ENCODE measurements at regions not wholly inside any gene's neighbourhood (a gene's known extent, or its start where the extent isn't known, plus 50 kb on each side); places are given as distances from the start of the nearest gene placed in this dataset.

DNA sequence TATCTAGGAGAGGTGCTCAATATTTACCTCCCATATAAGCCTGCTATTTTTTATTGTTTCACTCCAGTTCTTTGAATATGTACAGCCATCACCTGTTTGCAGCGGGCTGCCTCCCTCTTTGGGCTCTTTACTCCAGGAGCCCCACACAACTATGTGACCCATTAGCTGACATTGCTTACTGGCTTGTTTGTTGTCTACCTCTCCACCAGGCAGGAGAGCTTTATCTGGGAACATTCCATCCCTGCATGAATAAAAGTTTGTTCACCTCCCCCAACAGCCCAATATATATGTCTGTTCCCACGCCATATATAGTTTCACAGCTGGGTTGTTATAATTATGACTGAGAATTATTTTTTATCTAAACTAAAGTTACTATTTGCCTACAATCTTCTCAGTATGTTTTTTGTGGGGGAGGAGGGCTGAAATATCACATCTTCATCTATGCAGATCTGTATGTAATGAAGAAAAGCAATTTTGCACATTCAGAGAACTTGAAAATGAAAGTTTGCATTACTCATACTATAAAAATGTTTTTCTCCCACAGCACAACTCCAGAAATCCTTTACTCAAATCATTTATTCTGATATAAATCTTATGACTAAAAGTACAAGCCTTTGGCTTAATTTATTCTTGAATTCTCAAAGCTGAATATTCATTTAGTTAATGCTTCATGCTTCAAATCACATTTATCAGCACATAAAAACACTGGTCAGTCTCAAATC is 61.2 kb upstream of the DAPP1 start:
- H4K12ac ChIP-seq (ENCODE audit: low read depth, low read length), result no peak overlapping the region
- no peaks in the 10 kb centered on the region for H3K27me3 ChIP-seq (ENCODE audit: insufficient read depth, low read length)
- H3K36me3 ChIP-seq (ENCODE audit: control insufficient read depth in 1 of 2, insufficient read depth in 2 of 2, low read length in 2 of 2), result no peaks in the 10 kb centered on the region
- WGBS (ENCODE audit: extremely low coverage, insufficient coverage, insufficient read length), result no CpG with 5 or more reads among the region's 2 CpGs
- H3K4ac ChIP-seq (ENCODE audit: low read depth, low read length), result no peak overlapping the region
- no peak overlapping the region for H4K91ac ChIP-seq (ENCODE audit: low read depth, low read length)
- no peak overlapping the region for H4K8ac ChIP-seq (ENCODE audit: low read depth, low read length)
- no peaks in the 10 kb centered on the region for H3K4me1 ChIP-seq (ENCODE audit: control insufficient read depth in 1 of 2, insufficient read depth in 2 of 2, low read length in 2 of 2)
- H3K23ac ChIP-seq (ENCODE audit: low read length), result no peak overlapping the region
- no peak overlapping the region for H3K14ac ChIP-seq (ENCODE audit: low read length)
- H3K9me3 ChIP-seq (ENCODE audit: insufficient read depth, low read depth, low read length), result no peaks in the 10 kb centered on the region
- H2AFZ ChIP-seq (ENCODE audit: insufficient read depth, low read length, poor library complexity), result no peak overlapping the region
- no peak overlapping the region for H2BK12ac ChIP-seq (ENCODE audit: low read length)
- no peak overlapping the region for H2BK5ac ChIP-seq (ENCODE audit: low read depth, low read length, poor library complexity)
- H3K79me2 ChIP-seq (ENCODE audit: control insufficient read depth, insufficient read depth, low read length, poor library complexity), result no peaks in the 10 kb centered on the region
- no peak overlapping the region for H2BK120ac ChIP-seq (ENCODE audit: insufficient read depth, low read length, poor library complexity)
- H2AK5ac ChIP-seq (ENCODE audit: low read length), result no peak overlapping the region
- no peak overlapping the region for H3K4me3 ChIP-seq (ENCODE audit: low read depth, low read length)
- H3K9ac ChIP-seq (ENCODE audit: low read length), result no peak overlapping the region
- H3K27ac ChIP-seq (ENCODE audit: low read depth, low read length), result no peak overlapping the region
- no peak overlapping the region for H3K18ac ChIP-seq (ENCODE audit: low read length)
- no peak for DNase-seq
- H3K4me2 ChIP-seq (ENCODE audit: low read length), result no peak overlapping the region
- no peaks in the 10 kb centered on the region for H3K79me1 ChIP-seq (ENCODE audit: low read length)

DNA sequence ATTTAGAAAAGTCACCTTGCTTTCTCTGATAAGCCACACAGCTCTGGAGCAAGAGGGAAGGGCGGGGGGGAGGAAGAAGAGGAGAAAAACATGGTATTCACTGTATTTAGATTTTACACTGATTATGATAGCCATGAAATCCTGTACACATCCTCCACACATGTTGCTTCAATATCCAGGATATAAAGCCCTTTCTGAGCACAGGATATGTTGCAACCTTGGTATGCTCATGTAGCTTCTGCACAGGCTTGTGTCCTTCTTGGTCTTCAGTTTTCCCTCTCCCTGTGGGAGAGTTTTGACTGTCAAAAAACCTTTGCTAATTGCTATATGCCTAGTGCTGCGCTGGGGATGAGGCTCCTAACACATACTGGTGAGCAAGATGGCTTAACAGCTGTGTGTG is 61.9 kb upstream of the DAPP1 start:
- no CpG with 5 or more reads among the region's 2 CpGs for WGBS (ENCODE audit: extremely low coverage, insufficient coverage, insufficient read length)
- H3K36me3 ChIP-seq (ENCODE audit: control insufficient read depth in 1 of 2, insufficient read depth in 2 of 2, low read length in 2 of 2), result no peaks in the 10 kb centered on the region
- H3K18ac ChIP-seq (ENCODE audit: low read length), result no peak overlapping the region
- H3K27me3 ChIP-seq (ENCODE audit: insufficient read depth, low read length), result no peaks in the 10 kb centered on the region
- no peak overlapping the region for H2BK120ac ChIP-seq (ENCODE audit: insufficient read depth, low read length, poor library complexity)
- H3K27ac ChIP-seq (ENCODE audit: low read depth, low read length), result no peak overlapping the region
- H2AK5ac ChIP-seq (ENCODE audit: low read length), result no peak overlapping the region
- no peaks in the 10 kb centered on the region for H3K4me1 ChIP-seq (ENCODE audit: control insufficient read depth in 1 of 2, insufficient read depth in 2 of 2, low read length in 2 of 2)
- no peak for DNase-seq
- H2BK5ac ChIP-seq (ENCODE audit: low read depth, low read length, poor library complexity), result no peak overlapping the region
- H2BK12ac ChIP-seq (ENCODE audit: low read length), result no peak overlapping the region
- H4K8ac ChIP-seq (ENCODE audit: low read depth, low read length), result no peak overlapping the region
- H4K12ac ChIP-seq (ENCODE audit: low read depth, low read length), result no peak overlapping the region
- H3K23ac ChIP-seq (ENCODE audit: low read length), result no peak overlapping the region
- no peak overlapping the region for H3K4ac ChIP-seq (ENCODE audit: low read depth, low read length)
- no peak overlapping the region for H3K4me3 ChIP-seq (ENCODE audit: low read depth, low read length)
- no peak overlapping the region for H4K91ac ChIP-seq (ENCODE audit: low read depth, low read length)
- no peak overlapping the region for H3K14ac ChIP-seq (ENCODE audit: low read length)
- no peak overlapping the region for H3K4me2 ChIP-seq (ENCODE audit: low read length)
- no peaks in the 10 kb centered on the region for H3K9me3 ChIP-seq (ENCODE audit: insufficient read depth, low read depth, low read length)
- no peaks in the 10 kb centered on the region for H3K79me2 ChIP-seq (ENCODE audit: control insufficient read depth, insufficient read depth, low read length, poor library complexity)
- no peak overlapping the region for H3K9ac ChIP-seq (ENCODE audit: low read length)
- no peak overlapping the region for H2AFZ ChIP-seq (ENCODE audit: insufficient read depth, low read length, poor library complexity)
- no peaks in the 10 kb centered on the region for H3K79me1 ChIP-seq (ENCODE audit: low read length)

DNA sequence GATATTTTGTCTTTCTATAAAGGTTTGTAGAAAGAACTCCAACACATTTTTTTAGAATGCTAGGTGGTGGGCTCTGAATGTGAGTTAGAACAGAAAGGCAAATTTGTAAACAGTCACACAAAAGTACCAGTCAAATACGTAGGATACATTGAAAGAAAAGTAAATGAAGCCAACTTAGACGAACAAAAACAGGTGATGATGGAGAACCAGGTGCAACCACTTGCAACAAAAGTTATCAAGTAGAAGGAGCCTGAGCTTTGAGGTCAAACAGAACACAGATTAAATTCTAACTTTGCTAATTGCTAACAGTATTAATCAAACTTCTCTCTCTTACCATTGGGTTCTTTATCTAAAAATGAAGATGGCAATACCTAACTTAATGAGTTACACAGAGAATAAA is 62.7 kb upstream of the DAPP1 start:
- H4K91ac ChIP-seq (ENCODE audit: low read depth, low read length), result no peak overlapping the region
- H3K4me1 ChIP-seq (ENCODE audit: control insufficient read depth in 1 of 2, insufficient read depth in 2 of 2, low read length in 2 of 2), result no peaks in the 10 kb centered on the region
- no peak overlapping the region for H3K23ac ChIP-seq (ENCODE audit: low read length)
- H2BK12ac ChIP-seq (ENCODE audit: low read length), result no peak overlapping the region
- H3K9me3 ChIP-seq (ENCODE audit: insufficient read depth, low read depth, low read length), result no peaks in the 10 kb centered on the region
- H4K12ac ChIP-seq (ENCODE audit: low read depth, low read length), result no peak overlapping the region
- no peak overlapping the region for H3K18ac ChIP-seq (ENCODE audit: low read length)
- H3K4me3 ChIP-seq (ENCODE audit: low read depth, low read length), result no peak overlapping the region
- no peak overlapping the region for H3K4ac ChIP-seq (ENCODE audit: low read depth, low read length)
- H2AK5ac ChIP-seq (ENCODE audit: low read length), result no peak overlapping the region
- no peak for DNase-seq
- no peaks in the 10 kb centered on the region for H3K79me2 ChIP-seq (ENCODE audit: control insufficient read depth, insufficient read depth, low read length, poor library complexity)
- no peaks in the 10 kb centered on the region for H3K27me3 ChIP-seq (ENCODE audit: insufficient read depth, low read length)
- H3K79me1 ChIP-seq (ENCODE audit: low read length), result no peaks in the 10 kb centered on the region
- no CpG with 5 or more reads among the region's 2 CpGs for WGBS (ENCODE audit: extremely low coverage, insufficient coverage, insufficient read length)
- no peak overlapping the region for H2AFZ ChIP-seq (ENCODE audit: insufficient read depth, low read length, poor library complexity)
- no peaks in the 10 kb centered on the region for H3K36me3 ChIP-seq (ENCODE audit: control insufficient read depth in 1 of 2, insufficient read depth in 2 of 2, low read length in 2 of 2)
- no peak overlapping the region for H3K27ac ChIP-seq (ENCODE audit: low read depth, low read length)
- no peak overlapping the region for H3K4me2 ChIP-seq (ENCODE audit: low read length)
- no peak overlapping the region for H3K9ac ChIP-seq (ENCODE audit: low read length)
- no peak overlapping the region for H2BK120ac ChIP-seq (ENCODE audit: insufficient read depth, low read length, poor library complexity)
- no peak overlapping the region for H2BK5ac ChIP-seq (ENCODE audit: low read depth, low read length, poor library complexity)
- H3K14ac ChIP-seq (ENCODE audit: low read length), result no peak overlapping the region
- H4K8ac ChIP-seq (ENCODE audit: low read depth, low read length), result no peak overlapping the region

DNA sequence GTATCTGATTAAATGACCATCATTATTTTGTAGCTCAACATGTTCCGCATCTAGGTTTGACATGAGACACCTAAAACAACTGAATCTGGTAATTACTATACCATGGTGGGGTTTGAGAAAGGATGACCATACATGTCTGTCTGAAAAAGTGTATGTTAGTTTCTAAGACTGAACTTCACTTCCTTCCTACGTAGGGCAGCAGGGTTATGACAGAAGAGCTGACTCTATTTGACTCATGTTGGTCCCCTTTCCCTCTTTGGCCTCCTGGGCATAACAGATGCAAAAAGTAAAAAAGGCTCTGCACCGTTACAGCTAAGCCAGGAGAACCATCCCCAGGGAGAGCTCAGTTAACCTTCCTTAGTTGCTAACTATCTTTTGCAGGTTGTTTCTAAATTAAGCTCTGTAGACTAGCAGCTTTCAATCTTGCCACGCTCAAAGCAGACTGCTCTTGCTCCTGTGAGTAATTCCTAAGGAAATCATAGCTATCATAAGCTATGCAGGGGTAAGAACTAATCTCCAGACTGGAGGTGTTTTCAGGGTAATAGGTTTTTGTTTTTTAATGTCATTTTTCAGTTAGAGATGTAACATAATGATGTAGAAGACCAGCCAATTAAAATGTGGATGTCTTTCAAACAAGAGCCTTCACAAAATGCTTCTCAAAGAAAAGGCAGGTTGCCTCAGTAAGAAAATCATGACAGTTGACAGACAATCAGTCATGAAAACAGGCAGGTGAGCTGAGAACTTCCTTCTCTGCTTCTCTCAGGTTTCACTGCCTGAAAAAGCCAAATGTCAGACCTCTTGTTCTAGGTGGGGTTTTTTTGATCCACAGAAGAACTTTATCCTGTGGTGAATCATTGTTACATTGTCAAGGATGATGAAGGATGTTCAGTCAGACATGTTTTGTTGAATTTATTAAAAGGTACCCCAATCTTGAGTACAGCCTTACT is 66.9 kb upstream of the DAPP1 start:
- Histone ChIP-seq H3K79me2 (ENCODE audit: control insufficient read depth, insufficient read depth, low read length, poor library complexity) (no peaks in the 10 kb centered on the region), H3K14ac (ENCODE audit: low read length) (no peak overlapping the region), H3K4me2 (ENCODE audit: low read length) (no peak overlapping the region), H3K27me3 (ENCODE audit: insufficient read depth, low read length) (no peaks in the 10 kb centered on the region), H2AFZ (ENCODE audit: insufficient read depth, low read length, poor library complexity) (no peak overlapping the region), H2AK5ac (ENCODE audit: low read length) (no peak overlapping the region), H3K36me3 (ENCODE audit: control insufficient read depth in 1 of 2, insufficient read depth in 2 of 2, low read length in 2 of 2) (no peaks in the 10 kb centered on the region), H4K12ac (ENCODE audit: low read depth, low read length) (no peak overlapping the region), H3K4me3 (ENCODE audit: low read depth, low read length) (no peak overlapping the region), H2BK5ac (ENCODE audit: low read depth, low read length, poor library complexity) (no peak overlapping the region), H3K4me1 (ENCODE audit: control insufficient read depth in 1 of 2, insufficient read depth in 2 of 2, low read length in 2 of 2) (no peaks in the 10 kb centered on the region), H3K23ac (ENCODE audit: low read length) (no peak overlapping the region), H3K18ac (ENCODE audit: low read length) (no peak overlapping the region), H2BK12ac (ENCODE audit: low read length) (no peak overlapping the region), H3K79me1 (ENCODE audit: low read length) (no peaks in the 10 kb centered on the region), H4K8ac (ENCODE audit: low read depth, low read length) (no peak overlapping the region), H3K27ac (ENCODE audit: low read depth, low read length) (no peak overlapping the region), H3K4ac (ENCODE audit: low read depth, low read length) (no peak overlapping the region), H2BK120ac (ENCODE audit: insufficient read depth, low read length, poor library complexity) (no peak overlapping the region), H3K9ac (ENCODE audit: low read length) (no peak overlapping the region), H3K9me3 (ENCODE audit: insufficient read depth, low read depth, low read length) (no peaks in the 10 kb centered on the region), H4K91ac (ENCODE audit: low read depth, low read length) (no peak overlapping the region)
- DNase-seq, result no peak
- no CpG with 5 or more reads among the region's 4 CpGs for WGBS (ENCODE audit: extremely low coverage, insufficient coverage, insufficient read length)

Measured in trophoblast cell (in vitro differentiated cells and primary cell).